ENCODE measurements at regions not wholly inside any gene's neighbourhood (a gene's known extent, or its start where the extent isn't known, plus 50 kb on each side); places are given as distances from the start of the nearest gene placed in this dataset.

DNA sequence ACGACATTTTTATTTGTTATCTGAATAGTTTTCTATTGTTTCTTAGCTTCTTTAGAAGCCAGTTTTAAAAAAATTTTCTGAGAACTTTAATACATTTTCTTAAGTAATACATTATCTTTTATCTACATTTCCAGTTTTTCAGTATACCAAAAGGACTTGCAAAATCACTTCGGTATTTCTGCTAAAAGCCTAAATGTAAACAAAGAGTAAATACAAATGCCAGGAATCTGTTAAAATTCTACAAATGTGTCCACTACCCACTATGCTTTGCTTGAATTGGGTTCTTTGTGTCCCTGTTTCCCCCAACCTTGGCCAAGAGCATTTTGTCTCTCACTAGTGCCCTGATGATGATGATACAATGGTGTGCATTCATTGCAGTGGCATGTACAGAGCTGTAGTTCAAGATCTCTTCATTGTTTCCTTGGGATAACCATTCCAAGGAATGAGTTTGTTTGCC is 611.2 kb downstream of the NR2F1-AS1 start:
- no peak overlapping the region for H3K27ac ChIP-seq (ENCODE audit: low read length in 2 of 2)
- H3K27ac Mint-ChIP-seq, result no peak overlapping the region
- no peak overlapping the region for H3K4me2 ChIP-seq (replicated peaks; ENCODE audit: low read depth, low read length, poor library complexity, severe bottlenecking)
- intact Hi-C loops (cut with micrococcal nuclease), result no loop called here
- no peaks in the 10 kb centered on the region for H3K27me3 Mint-ChIP-seq
- no peaks in the 10 kb centered on the region for H3K4me1 Mint-ChIP-seq
- no peaks in the 10 kb centered on the region for H3K36me3 ChIP-seq (replicated peaks in 1 of 2; ENCODE audit: control extremely low read depth in 1 of 2, control insufficient read depth in 1 of 2, extremely low read depth in 1 of 2, insufficient read depth in 2 of 2, low read length in 1 of 2)
- H2AFZ ChIP-seq (ENCODE audit: insufficient read depth, low read depth, low read length, poor library complexity, severe bottlenecking), result no peak overlapping the region
- WGBS (ENCODE audit: insufficient coverage), result no CpG with 5 or more reads among the region's 2 CpGs
- H3K27me3 ChIP-seq (replicated peaks in 1 of 4; ENCODE audit: control extremely low read depth in 1 of 4, control insufficient read depth in 3 of 4, insufficient read depth in 4 of 4, low read length in 3 of 4), result no peaks in the 10 kb centered on the region
- ATAC-seq (ENCODE audit: low read depth) (no peak), DNase-seq (no peak)
- TF ChIP-seq, protein P1, sequence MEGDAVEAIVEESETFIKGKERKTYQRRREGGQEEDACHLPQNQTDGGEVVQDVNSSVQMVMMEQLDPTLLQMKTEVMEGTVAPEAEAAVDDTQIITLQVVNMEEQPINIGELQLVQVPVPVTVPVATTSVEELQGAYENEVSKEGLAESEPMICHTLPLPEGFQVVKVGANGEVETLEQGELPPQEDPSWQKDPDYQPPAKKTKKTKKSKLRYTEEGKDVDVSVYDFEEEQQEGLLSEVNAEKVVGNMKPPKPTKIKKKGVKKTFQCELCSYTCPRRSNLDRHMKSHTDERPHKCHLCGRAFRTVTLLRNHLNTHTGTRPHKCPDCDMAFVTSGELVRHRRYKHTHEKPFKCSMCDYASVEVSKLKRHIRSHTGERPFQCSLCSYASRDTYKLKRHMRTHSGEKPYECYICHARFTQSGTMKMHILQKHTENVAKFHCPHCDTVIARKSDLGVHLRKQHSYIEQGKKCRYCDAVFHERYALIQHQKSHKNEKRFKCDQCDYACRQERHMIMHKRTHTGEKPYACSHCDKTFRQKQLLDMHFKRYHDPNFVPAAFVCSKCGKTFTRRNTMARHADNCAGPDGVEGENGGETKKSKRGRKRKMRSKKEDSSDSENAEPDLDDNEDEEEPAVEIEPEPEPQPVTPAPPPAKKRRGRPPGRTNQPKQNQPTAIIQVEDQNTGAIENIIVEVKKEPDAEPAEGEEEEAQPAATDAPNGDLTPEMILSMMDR (IDR thresholded peaks at IDR 0.05), result no peak
- no peak for TF ChIP-seq EZH2 (IDR thresholded peaks at IDR 0.05; ENCODE audit: borderline replicate concordance, insufficient read depth, low read depth, low read length, poor library complexity, severe bottlenecking)
- H3K9me3 Mint-ChIP-seq (ENCODE audit: insufficient read depth), result no peaks in the 10 kb centered on the region
- ChIA-PET CTCF (no interaction called here), POLR2A (no interaction called here)
- no peaks in the 10 kb centered on the region for H4K20me1 ChIP-seq (ENCODE audit: control insufficient read depth, insufficient read depth, low read length, poor library complexity, severe bottlenecking)
- H3K4me3 ChIP-seq (ENCODE audit: control extremely low read depth in 1 of 5, extremely low read depth in 1 of 5, insufficient read depth in 1 of 5, low read depth in 2 of 5, low read length in 4 of 5), result no peak overlapping the region
- H3K4me3 Mint-ChIP-seq, result no peak overlapping the region
- H3K4me1 ChIP-seq (ENCODE audit: control insufficient read depth in 2 of 2, insufficient read depth in 2 of 2, low read length in 2 of 2), result no peaks in the 10 kb centered on the region
- H3K9me3 ChIP-seq (ENCODE audit: control extremely low read depth in 1 of 3, control insufficient read depth in 2 of 3, insufficient read depth in 1 of 3, low read length in 2 of 3), result peaks cover 0 to 3% (median 0%) of the 10 kb centered on the region in 3 donors
- no peaks in the 10 kb centered on the region for H3K79me2 ChIP-seq (ENCODE audit: control insufficient read depth, insufficient read depth, low read length)
- H3K9ac ChIP-seq (ENCODE audit: low read length), result no peak overlapping the region

GRCh38 chr5:92969191-92969780 is 611.7 kb downstream of the NR2F1-AS1 start:
- H3K27me3 Mint-ChIP-seq, result no peaks in the 10 kb centered on the region
- CTCF ChIA-PET, result no interaction called here
- H2AFZ ChIP-seq (ENCODE audit: insufficient read depth, low read depth, low read length, poor library complexity, severe bottlenecking), result no peak overlapping the region

More at GRCh38 chr5:92969191-92969780, 611.7 kb downstream of the NR2F1-AS1 start:
- DNase-seq (no peak), ATAC-seq (ENCODE audit: low read depth) (no peak)
- Mint-ChIP-seq H3K27ac (no peak overlapping the region), H3K4me3 (no peak overlapping the region), H3K9me3 (ENCODE audit: insufficient read depth) (no peaks in the 10 kb centered on the region), H3K4me1 (no peaks in the 10 kb centered on the region)
- Histone ChIP-seq H3K79me2 (ENCODE audit: control insufficient read depth, insufficient read depth, low read length) (no peaks in the 10 kb centered on the region), H3K36me3 (replicated peaks in 1 of 2; ENCODE audit: control extremely low read depth in 1 of 2, control insufficient read depth in 1 of 2, extremely low read depth in 1 of 2, insufficient read depth in 2 of 2, low read length in 1 of 2) (no peaks in the 10 kb centered on the region), H3K4me2 (replicated peaks; ENCODE audit: low read depth, low read length, poor library complexity, severe bottlenecking) (no peak overlapping the region), H3K9ac (ENCODE audit: low read length) (no peak overlapping the region), H4K20me1 (ENCODE audit: control insufficient read depth, insufficient read depth, low read length, poor library complexity, severe bottlenecking) (no peaks in the 10 kb centered on the region), H3K27ac (ENCODE audit: low read length in 2 of 2) (no peak overlapping the region), H3K27me3 (replicated peaks in 1 of 4; ENCODE audit: control extremely low read depth in 1 of 4, control insufficient read depth in 3 of 4, insufficient read depth in 4 of 4, low read length in 3 of 4) (no peaks in the 10 kb centered on the region), H3K4me3 (ENCODE audit: control extremely low read depth in 1 of 5, extremely low read depth in 1 of 5, insufficient read depth in 1 of 5, low read depth in 2 of 5, low read length in 4 of 5) (no peak overlapping the region), H3K4me1 (ENCODE audit: control insufficient read depth in 2 of 2, insufficient read depth in 2 of 2, low read length in 2 of 2) (no peaks in the 10 kb centered on the region), H3K9me3 (ENCODE audit: control extremely low read depth in 1 of 3, control insufficient read depth in 2 of 3, insufficient read depth in 1 of 3, low read length in 2 of 3) (peaks cover 0 to 3% (median 0%) of the 10 kb centered on the region in 3 donors)
- TF ChIP-seq, protein P1 (IDR thresholded peaks at IDR 0.05), result no peak
- TF ChIP-seq EZH2 (IDR thresholded peaks at IDR 0.05; ENCODE audit: borderline replicate concordance, insufficient read depth, low read depth, low read length, poor library complexity, severe bottlenecking), result no peak
- 100% methylated on average over 1 of the region's 5 CpGs for WGBS (ENCODE audit: insufficient coverage)
- POLR2A ChIA-PET, result no interaction called here
- intact Hi-C loops (cut with micrococcal nuclease), result no loop called here

All from B cell (primary cell).